ENCODE measurements at regions not wholly inside any gene's neighbourhood (a gene's known extent, or its start where the extent isn't known, plus 50 kb on each side); places are given as distances from the start of the nearest gene placed in this dataset.

DNA sequence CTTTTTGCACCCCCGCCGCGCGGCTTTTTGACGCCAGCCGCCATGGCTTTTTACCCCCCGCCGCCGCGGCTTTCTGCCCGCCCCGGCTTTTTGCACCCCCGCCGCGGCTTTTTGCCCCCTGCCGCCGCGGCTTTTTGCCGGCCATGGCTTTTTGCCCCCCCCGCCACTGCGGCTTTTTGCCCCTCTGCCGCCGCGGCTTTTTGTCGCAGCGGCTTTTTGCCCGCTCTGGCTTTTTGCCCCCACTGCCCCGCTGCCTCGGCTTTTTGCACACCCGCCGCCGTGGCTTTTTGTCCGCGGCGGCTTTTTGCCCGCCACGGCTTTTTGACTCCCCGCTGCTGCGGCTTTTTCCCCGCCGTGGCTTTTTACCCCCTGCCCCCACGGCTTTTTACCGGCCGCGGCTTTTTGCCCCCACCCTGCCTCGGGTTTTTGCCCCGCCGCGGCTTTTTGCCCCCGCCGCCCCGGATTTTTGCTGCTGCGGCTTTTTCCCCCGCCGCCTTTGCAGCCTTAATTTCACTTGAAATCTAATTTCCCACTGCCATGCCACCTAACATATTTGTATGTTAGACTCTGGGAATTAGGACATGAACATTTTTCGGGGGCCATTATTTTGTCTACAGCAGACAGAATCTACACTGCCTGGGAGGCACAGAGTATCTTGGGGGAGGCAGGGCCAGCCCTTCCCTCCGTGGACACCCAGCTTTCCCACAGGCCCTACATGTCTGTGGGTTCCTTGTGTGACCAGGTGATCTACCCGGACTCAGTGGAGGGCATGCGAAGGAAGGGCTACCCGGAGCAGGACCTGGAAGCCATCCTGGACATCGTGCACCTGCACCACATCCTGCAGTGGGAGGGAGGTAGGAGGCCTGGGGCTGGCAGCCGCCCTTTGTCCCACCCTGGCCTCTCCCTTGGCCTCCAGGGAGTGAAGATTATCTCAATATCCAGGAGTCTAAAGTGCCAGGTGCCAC lies 3031.0 kb upstream of the TEKT4 start:
- TF ChIP-seq, protein P1, sequence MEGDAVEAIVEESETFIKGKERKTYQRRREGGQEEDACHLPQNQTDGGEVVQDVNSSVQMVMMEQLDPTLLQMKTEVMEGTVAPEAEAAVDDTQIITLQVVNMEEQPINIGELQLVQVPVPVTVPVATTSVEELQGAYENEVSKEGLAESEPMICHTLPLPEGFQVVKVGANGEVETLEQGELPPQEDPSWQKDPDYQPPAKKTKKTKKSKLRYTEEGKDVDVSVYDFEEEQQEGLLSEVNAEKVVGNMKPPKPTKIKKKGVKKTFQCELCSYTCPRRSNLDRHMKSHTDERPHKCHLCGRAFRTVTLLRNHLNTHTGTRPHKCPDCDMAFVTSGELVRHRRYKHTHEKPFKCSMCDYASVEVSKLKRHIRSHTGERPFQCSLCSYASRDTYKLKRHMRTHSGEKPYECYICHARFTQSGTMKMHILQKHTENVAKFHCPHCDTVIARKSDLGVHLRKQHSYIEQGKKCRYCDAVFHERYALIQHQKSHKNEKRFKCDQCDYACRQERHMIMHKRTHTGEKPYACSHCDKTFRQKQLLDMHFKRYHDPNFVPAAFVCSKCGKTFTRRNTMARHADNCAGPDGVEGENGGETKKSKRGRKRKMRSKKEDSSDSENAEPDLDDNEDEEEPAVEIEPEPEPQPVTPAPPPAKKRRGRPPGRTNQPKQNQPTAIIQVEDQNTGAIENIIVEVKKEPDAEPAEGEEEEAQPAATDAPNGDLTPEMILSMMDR (IDR thresholded peaks at IDR 0.05; ENCODE audit: insufficient read depth, low read depth, low read length), result no peak
- TF ChIP-seq EZH2 (IDR thresholded peaks at IDR 0.05; ENCODE audit: insufficient read depth, low read length), result peak; percentile 100
